ENCODE measurements at regions not wholly inside any gene's neighbourhood (a gene's known extent, or its start where the extent isn't known, plus 50 kb on each side); places are given as distances from the start of the nearest gene placed in this dataset.

GRCh38 chr5:110013017-110013416 is 323.3 kb downstream of the MAN2A1 start:
- no peaks in the 10 kb centered on the region for H3K36me3 Mint-ChIP-seq (ENCODE audit: low read depth)
- H3K27ac Mint-ChIP-seq: no peak overlapping the region
- no peak for DNase-seq
- no peak for TF ChIP-seq CTCF (IDR thresholded peaks at IDR 0.05)
- no peaks in the 10 kb centered on the region; the same call in 1 of the 2 replicates for H3K9me3 Mint-ChIP-seq
- H3K27me3 Mint-ChIP-seq (ENCODE audit: insufficient read depth): no peaks in the 10 kb centered on the region
- no peak overlapping the region for H3K4me3 Mint-ChIP-seq
- H3K4me1 Mint-ChIP-seq (ENCODE audit: low read depth): no peaks in the 10 kb centered on the region

- DNase-seq: no peak
- Mint-ChIP-seq H3K4me1 (ENCODE audit: low read depth) (no peaks in the 10 kb centered on the region), H3K4me3 (no peak overlapping the region), H3K9me3 (no peaks in the 10 kb centered on the region; the same call in 1 of the 2 replicates), H3K36me3 (ENCODE audit: low read depth) (no peaks in the 10 kb centered on the region), H3K27ac (no peak overlapping the region), H3K27me3 (ENCODE audit: insufficient read depth) (no peaks in the 10 kb centered on the region; the same call in 1 of the 2 replicates)
- TF ChIP-seq CTCF (IDR thresholded peaks at IDR 0.05): no peak
Observed at GRCh38 chr5:110017854-110018253, 328.1 kb downstream of the MAN2A1 start.

GRCh38 chr5:110018509-110018908 is 328.8 kb downstream of the MAN2A1 start:
- H3K9me3 Mint-ChIP-seq: no peaks in the 10 kb centered on the region; the same call in 1 of the 2 replicates
- H3K27ac Mint-ChIP-seq: no peak overlapping the region
- H3K27me3 Mint-ChIP-seq (ENCODE audit: insufficient read depth): no peaks in the 10 kb centered on the region; the same call in 1 of the 2 replicates
- H3K4me3 Mint-ChIP-seq: no peak overlapping the region
- no peaks in the 10 kb centered on the region for H3K36me3 Mint-ChIP-seq (ENCODE audit: low read depth)
- H3K4me1 Mint-ChIP-seq (ENCODE audit: low read depth): no peaks in the 10 kb centered on the region
- no peak for TF ChIP-seq CTCF (IDR thresholded peaks at IDR 0.05)
- DNase-seq: no peak

- no peak overlapping the region for H3K27ac Mint-ChIP-seq
- DNase-seq: no peak
- no peaks in the 10 kb centered on the region; the same call in 1 of the 2 replicates for H3K27me3 Mint-ChIP-seq (ENCODE audit: insufficient read depth)
- peaks cover 5% of the 10 kb centered on the region; the same call in 1 of the 2 replicates for H3K9me3 Mint-ChIP-seq
- TF ChIP-seq CTCF (IDR thresholded peaks at IDR 0.05): no peak
- H3K36me3 Mint-ChIP-seq (ENCODE audit: low read depth): no peaks in the 10 kb centered on the region
- no peak overlapping the region for H3K4me3 Mint-ChIP-seq
- H3K4me1 Mint-ChIP-seq (ENCODE audit: low read depth): no peaks in the 10 kb centered on the region
Observed at GRCh38 chr5:110019119-110019518, 329.4 kb downstream of the MAN2A1 start.

GRCh38 chr5:110019780-110020179 is 330.1 kb downstream of the MAN2A1 start:
- no peak for TF ChIP-seq CTCF (IDR thresholded peaks at IDR 0.05)
- no peak overlapping the region for H3K27ac Mint-ChIP-seq
- no peak for DNase-seq
- H3K27me3 Mint-ChIP-seq (ENCODE audit: insufficient read depth): no peaks in the 10 kb centered on the region; the same call in 1 of the 2 replicates
- no peak overlapping the region for H3K4me3 Mint-ChIP-seq
- peaks cover 6% of the 10 kb centered on the region; the same call in 1 of the 2 replicates for H3K9me3 Mint-ChIP-seq
- no peaks in the 10 kb centered on the region for H3K36me3 Mint-ChIP-seq (ENCODE audit: low read depth)
- no peaks in the 10 kb centered on the region for H3K4me1 Mint-ChIP-seq (ENCODE audit: low read depth)

GRCh38 chr5:110021251-110021650 is 331.5 kb downstream of the MAN2A1 start:
- TF ChIP-seq CTCF (IDR thresholded peaks at IDR 0.05): no peak
- Mint-ChIP-seq H3K9me3 (peaks cover 6% of the 10 kb centered on the region; the same call in 1 of the 2 replicates), H3K27ac (no peak overlapping the region), H3K27me3 (ENCODE audit: insufficient read depth) (no peaks in the 10 kb centered on the region; the same call in 1 of the 2 replicates), H3K4me1 (ENCODE audit: low read depth) (no peaks in the 10 kb centered on the region), H3K36me3 (ENCODE audit: low read depth) (no peaks in the 10 kb centered on the region), H3K4me3 (no peak overlapping the region)
- DNase-seq: no peak

All from HFFc6 (cell line).